Lower leg skin (tissue), 3 donors: ENCODE measurements at regions not wholly inside any gene's neighbourhood (a gene's known extent, or its start where the extent isn't known, plus 50 kb on each side); places are given as distances from the start of the nearest gene placed in this dataset.

Experiments
- CTCF ChIP-seq, 3 donors: fragments of 450-650 bp; IDR thresholded peaks; one replicate each; pipeline ENCODE4 v1.5.1; 2016; ENCODE audit warnings: antibody characterized with exemption in 3 of 3, mild to moderate bottlenecking in 3 of 3, moderate library complexity in 2 of 3
- POLR2A ChIP-seq, 2 donors: fragments of 450-650 bp; IDR thresholded peaks; one replicate each; pipeline ENCODE4 v1.6.1; 2016 to 2017; ENCODE audit warnings: antibody characterized with exemption in 2 of 2, mild to moderate bottlenecking in 1 of 2, moderate library complexity in 1 of 2

GRCh38 chr10:65534771-65535170 is 1391.1 kb upstream of the LRRTM3 start:
- TF ChIP-seq POLR2A (IDR thresholded peaks at IDR 0.05) (no peak), CTCF (IDR thresholded peaks at IDR 0.05) (no peak)
